HG02870 (cell line): ENCODE measurements at regions not wholly inside any gene's neighbourhood (a gene's known extent, or its start where the extent isn't known, plus 50 kb on each side); places are given as distances from the start of the nearest gene placed in this dataset.

Experiments
- ATAC-seq: cut with Tn5 transposase; IDR thresholded peaks from one replicate; pipeline ENCODE4 v1.9.1; 2021; ENCODE audit warnings: mild to moderate bottlenecking, moderate library complexity; ENCODE audit not compliant: unreplicated experiment

DNA sequence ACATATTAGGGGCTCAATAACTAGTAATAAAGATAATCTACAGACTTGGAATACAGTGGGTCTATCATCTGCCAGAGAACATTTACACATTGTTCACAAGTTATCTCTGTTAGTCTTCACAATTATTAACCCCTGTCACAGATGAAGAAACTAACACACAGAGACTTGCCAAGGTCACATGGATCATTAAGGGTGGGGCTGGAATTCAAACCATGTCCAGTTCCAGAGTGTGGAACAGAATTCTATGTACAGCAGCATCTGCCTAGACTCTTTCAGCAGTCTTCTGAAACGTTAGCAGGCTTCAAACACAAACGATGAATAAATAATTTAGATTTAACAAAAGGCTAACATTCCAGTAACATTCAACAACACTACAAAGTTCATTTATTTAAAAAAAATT lies 673.9 kb upstream of the NR2F2 start:
- ATAC-seq: no peak

DNA sequence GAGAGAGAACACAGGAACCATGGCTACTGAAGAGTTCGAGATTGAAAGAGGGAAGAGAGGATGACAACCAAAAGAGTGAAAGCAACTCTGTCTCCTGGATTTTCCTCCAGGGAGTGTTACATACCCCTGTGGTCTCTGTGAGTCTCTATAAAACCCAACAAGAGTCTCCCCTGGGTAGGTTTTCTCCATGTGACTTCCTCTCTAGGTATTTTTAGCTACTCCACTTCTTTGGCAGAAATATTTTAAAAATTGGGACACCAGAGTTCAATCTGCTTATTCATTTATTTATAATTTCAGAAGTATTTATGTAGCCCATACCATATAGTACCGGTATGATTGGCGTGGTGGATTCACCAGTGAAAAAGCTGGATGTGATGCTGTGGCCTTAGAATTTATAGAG lies 671.7 kb upstream of the NR2F2 start:
- ATAC-seq: no peak

DNA sequence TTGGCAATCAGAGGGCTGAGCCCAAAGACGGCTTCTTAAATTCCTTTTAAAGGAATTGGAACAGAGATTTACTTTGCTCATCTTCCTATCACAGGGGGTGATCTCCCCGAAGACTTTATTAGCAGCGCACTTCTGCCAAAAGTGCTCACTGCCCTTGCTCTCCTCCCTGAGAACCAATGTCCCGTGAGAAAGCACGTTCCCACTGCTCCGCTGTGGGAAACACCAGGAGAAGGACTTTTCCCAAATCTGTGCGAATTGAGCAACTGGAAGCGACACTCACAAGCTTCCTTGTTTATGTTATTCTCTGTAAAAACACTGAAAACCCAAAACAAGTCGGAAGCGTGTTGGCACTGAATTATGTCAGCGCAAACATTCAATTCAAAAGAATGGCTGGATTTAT lies 670.8 kb upstream of the NR2F2 start:
- no peak for ATAC-seq

DNA sequence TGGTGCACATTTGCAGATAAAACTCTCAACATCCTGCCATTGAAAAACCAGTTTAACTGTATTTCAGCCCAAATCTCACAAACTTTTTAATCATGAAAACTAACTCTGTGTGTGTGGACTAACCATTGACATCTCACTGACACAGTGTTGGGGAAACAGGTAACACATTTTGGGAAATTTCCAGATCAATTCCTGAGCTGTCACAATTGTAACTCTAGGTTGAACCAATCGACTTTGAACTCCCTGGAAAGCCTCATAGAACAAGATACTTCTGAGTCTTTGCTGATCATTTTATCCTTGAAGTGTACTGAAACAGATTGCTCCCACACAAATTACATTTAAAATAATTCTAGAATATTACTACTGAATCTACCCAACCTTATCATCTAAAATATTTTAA lies 667.9 kb upstream of the NR2F2 start:
- no peak for ATAC-seq

DNA sequence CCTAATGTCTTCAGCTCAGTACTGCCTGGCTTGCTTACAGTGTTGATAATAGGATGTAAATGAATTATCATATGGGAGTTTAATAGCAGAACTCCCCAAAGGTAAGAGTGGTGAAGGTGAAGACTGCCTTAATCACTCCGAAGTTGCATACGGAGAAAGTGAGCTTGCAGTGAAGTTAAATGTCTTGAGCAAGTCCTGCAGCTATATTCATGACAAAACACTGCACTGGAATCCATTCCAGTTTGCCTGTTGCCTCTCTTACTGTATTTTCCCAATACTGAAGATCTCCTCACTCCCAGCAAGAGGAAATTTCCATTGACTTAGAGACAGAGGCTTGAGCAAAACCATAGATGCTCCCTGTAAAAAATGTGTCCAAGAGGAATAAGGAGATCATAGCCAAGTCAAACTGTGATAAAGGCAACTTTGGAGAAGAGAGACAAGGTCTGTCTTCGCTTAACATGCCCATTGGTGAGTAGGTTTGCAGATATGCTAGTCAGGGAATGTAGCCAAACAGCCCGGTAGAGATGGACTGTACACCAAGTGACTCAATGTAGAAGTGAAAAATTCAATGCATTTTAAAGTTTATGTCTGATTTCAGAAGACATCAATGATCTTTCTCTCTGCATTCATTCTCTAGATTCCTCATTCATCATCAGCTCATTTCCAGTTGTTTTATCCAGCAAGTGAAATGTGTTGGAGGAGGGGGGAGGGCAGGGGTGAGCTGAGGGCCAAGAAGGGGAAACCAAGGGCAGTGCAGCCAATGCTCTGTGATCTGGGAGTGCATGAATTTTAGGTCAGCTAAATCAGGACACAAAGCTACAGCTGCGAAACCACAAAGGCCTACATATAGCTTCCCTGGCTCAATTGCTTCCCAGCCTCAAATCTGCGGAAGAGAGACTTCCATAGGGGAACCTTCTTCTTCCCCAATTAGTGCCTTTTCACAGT lies 667.1 kb upstream of the NR2F2 start:
- no peak for ATAC-seq

DNA sequence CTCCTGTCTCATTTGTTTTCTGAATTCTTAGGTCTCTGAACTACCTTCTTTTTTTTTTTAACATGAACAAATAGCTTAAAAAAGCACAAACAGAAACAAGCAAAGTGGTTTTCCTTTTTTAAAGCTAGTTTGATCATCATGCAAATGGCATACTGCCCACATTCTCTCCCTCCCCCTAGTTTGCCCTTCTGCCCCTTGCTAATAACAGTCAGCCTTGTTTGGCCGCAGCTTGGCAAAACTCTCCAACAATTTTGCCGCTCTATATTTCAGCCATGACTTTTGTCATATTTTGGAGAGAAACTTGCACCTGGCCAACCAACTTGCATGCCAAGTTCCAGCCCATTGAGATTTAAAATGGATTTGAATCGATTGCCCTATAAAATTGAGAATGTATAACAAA lies 666.0 kb upstream of the NR2F2 start:
- ATAC-seq: no peak

DNA sequence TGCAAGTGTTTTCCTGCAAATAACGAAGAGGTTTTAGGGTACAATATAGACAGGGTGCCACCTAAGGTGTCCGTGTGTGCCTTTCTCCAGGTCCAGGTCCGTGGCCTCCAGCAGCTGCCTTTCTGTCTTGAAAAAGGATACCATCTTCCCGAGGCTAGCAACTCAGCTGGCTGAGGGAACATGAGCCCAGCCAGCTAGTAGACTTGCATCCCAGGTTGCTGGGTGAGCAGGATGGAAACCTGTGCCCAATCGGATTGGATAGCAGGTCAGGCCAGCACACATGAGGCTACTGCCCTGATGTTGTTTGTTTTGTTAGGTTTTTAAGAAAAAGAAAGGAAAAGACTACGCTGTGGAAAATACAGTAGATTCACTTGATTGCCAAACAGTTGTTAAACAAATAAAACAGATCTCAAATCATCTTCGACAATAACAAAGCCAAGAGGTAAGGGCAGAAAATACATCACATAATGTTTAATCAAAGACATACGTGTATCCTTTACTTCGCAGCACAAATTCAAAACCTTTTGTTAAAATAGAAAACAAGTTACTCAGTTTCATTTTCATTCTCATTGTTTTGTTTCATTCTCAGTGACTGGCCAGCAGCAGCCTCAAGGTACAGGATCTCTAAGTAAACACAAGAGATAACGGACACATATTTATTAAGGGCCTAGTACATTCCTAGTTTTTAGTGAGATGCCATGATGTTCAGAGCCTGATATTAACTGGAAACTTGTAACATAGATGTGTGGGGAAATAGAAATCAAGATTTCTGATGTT lies 661.2 kb upstream of the NR2F2 start:
- ATAC-seq: no peak

DNA sequence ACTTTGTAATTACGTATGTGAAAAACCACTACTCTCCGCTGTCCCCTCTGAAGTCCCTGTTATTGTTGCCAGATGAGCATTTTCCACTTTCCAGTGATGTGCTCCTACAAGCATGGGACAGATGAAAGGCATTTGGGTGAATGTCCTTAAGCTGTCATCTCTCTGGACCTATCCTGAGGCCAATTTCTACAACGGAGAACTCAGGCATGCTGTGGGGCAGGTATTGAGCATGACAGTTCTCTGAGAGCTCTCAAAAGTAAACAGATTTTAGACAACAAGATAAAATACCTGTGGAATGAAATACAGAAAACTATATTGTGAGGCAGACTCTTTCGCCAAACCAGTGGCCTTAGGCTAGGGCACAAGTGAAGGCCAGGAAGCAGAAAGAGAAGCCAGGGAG lies 656.5 kb upstream of the NR2F2 start:
- ATAC-seq: no peak

DNA sequence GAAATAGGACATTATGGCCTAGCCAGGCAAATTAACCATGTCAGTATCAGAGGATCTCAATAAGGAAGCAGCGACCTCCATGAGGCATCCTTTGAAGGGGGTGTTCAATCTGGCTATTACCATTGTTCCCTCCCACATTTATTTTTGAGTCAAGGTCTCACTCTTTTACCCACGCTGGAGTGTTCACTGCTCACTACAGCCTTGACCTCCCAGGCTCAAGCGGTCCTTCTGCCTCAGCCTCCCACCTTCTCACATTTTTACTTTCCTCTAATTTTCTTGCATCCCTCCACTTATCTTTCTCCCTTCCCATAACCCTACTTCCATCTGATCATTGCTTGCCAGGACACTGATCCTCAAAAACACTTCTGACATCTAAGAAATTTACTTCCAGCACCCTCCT lies 654.0 kb upstream of the NR2F2 start:
- no peak for ATAC-seq

DNA sequence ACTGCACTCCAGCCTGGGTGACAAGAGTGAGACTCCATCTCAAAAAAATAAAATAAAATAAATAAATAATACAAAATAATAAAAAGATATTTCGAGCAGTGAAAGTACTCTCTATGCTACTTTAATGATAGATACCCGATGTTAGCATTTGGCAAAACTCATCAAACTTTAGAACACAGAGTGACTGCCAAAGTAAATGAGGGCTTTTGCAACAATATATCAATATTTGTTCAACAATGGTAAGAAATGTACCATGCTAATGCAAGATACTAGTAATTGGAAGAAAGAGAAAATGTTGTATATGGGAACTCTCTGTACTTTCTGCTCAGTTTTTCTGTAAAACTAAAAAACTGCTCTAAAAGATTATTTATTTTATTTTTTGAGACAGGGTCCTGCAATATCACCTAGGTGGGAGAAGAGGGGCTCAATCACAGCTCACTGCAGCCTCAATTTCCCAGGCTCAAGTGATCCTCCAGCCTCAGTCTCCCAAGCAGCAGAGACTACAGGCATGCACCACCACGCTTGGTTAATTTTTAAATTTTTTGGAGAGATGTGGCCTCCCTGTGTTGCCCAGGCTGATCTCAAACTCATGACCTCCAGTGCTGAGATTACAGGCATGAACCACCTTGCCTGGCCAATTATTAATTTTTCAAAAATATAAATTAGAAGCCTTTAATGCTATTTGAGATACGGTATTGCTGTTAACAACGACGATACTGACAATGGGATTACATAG lies 650.5 kb upstream of the NR2F2 start:
- ATAC-seq: no peak

DNA sequence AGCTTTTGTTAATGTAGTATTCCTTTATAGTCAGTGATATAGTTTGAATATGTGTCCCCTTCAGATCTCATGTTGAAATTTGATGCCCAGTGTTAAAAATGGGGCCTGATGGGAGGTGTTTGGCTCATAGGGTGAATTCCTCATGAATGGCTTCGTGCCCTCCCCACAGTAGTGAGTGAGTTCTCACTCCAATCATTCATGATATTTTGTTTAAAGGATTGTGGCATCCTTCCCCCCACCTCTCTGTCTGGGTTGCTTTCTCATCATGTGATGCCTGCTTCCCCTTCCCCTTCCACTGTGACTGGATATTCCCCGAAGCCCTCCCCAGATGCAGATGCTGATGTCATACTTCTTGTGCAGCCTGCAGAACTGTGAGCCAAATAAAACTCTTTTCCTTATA lies 649.8 kb upstream of the NR2F2 start:
- no peak for ATAC-seq

DNA sequence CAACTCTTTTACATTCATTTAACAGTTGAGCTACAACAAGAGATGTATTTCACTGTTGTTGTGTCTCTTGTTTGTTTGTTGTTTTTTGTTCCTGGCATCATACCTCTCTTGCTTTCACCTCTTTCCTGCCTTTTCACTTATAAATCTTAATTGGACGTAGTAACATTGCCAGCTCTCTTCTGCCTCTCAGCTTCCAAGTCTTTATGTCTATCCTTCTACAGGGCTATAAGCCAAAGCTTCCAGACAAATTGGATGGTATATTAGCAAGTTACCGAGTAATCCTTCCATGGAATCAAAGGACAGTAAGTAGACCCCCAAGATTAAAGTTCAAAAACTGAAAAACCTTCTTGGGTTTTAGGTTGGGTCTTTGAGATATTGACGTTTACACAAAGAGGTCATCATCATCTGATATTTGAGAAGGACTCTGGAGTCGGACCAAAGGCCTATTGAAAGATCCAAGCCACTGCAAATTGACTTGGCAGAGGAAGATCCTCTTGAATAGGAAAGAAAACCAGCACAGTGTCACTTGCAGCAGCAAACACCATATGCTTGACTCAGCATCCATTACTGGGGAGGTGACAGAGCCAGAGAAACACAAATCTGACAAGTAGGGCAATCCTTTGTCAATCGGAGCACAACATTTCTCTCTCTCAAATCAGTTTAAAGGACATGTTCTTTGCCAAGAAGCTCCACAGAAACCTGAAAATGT lies 648.5 kb upstream of the NR2F2 start:
- no peak for ATAC-seq

DNA sequence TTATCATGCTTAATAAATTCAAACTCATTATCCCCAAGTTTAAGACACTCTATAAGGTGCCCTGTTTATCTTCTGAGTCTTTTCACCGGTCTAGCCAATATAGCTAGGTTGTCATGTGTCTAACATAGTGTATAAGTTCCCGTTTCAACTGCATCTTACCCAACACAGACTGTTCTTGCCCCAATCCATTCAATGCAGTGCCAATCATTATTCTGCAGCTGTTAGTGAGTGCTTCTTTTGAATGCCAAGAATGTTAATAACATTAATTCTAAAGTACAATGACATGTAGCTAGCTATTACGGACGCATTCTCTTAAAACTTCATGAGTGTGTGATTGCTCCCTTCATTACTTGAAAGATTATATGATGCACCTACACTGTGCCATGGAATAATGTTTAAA lies 646.4 kb upstream of the NR2F2 start:
- no peak for ATAC-seq

DNA sequence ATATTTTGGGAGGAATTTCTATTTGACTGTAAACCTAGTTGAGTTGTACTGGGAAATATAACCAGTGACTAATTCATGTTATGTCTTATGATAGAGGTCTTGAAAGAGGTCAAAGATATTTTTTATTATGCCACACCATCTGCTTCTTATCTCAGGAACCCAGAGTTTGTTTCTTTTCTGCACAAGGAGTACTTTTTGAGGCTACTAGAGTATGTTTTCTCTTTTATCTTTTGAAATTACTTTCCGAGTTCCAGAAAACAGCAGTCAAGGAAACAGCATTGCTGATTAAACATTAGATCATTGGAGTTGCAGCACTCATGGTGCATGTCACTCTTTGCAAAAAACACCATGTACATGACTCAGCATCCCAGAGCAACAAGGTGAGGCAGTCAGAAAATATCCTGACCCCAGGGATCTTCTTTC lies 645.8 kb upstream of the NR2F2 start:
- no peak for ATAC-seq

DNA sequence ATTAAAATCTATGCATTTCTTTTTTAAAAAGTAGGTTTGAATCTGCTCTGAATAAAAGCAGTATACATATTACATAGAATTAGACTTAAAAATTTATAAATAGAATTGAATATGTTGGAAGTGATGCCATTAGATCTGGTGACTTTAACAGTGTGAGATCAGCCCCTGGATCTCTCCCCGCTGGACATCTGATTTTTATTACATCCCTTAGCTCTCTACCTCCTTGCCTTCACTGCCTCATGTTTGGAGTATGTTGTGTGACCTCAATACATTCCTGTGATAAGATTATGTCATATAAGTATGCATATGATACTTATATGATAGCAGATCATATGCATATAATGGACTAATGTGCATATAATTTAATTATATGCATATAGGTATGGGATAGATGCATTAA lies 643.4 kb upstream of the NR2F2 start:
- no peak for ATAC-seq

DNA sequence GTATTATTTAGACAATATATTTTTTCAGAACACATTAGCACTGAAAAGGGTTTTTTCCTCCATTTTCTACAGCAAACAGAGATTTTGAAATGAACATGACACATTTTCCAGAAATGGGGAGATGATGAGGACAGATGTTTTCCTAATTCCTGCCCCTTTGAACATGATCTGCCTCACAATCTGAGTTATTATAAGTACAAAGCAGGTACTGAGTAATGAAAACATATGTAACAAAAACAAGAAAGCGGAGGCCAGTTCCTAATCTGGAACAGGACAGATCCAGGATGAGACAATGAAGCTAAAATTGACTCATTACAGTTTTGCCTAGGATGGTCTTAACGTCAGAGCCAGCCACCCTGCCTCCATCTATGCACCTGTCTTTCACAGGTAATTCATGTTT lies 642.8 kb upstream of the NR2F2 start:
- ATAC-seq: no peak

DNA sequence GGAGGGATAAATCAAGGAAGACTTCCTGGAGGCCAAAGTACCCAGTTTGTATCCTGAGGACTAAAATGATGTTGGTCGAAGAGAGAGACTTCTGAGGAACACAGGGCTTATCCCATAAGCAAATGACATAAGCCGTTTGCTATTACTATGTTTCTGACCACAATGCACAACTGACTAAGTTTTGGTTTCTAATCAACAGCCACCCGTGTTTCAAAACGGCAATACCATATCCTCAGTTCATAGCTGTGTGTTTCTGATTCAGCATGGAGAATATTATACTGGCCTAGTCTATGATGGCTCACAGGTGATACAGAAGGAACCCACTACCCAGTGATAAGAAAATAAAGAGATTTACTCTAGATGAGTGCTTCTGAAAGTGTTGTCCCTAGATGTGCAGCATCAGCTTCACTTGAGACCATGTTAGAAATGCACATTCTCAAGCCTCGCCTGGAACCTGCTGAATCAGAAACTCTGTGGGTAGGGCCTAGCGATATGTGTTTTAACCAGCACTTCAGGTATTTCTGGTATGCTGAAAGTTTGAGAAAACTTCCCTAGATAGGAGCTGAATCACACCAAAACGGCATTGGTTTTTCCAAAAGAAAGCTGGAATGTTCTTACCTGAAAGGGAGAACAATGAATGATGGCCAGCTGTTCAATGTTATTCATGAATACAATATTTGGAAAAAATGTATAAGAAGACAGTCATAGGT lies 639.7 kb upstream of the NR2F2 start:
- no peak for ATAC-seq

DNA sequence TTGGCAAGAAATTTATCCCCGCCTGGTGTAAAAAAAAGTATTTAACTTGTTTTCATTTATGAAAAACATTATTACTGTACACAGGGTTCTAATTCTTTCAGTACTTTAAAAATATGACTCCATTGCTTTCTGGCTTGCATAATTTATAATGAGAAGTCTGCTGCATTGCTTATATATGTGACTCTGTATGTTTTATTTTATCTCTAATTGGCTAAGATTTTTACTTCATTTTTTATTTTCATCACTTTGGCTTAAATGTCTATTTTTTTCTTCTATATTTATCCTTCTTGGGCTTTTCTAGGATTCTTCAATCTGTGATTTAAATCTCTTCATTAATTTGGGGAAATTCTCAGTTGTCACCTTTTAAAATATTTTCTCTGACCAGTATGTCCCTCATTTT lies 636.6 kb upstream of the NR2F2 start:
- no peak for ATAC-seq

DNA sequence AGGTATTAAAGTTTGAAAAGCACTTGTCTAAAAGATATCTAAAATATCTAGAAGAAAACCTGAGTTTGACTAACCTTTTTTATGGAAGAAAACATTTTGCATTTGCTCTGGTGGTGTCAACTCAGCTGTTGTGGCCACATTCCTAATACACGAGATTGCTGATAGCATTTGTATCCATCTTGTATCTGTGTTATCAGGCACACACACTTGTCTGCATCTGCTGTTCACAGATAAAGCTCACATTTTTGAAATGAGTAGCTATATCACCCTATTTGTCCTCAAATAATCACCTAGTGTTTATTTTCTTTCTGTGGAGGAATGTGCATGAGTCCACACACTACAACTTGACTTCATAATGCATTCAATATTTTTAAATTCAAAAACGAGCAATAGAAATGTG lies 632.3 kb upstream of the NR2F2 start:
- no peak for ATAC-seq

DNA sequence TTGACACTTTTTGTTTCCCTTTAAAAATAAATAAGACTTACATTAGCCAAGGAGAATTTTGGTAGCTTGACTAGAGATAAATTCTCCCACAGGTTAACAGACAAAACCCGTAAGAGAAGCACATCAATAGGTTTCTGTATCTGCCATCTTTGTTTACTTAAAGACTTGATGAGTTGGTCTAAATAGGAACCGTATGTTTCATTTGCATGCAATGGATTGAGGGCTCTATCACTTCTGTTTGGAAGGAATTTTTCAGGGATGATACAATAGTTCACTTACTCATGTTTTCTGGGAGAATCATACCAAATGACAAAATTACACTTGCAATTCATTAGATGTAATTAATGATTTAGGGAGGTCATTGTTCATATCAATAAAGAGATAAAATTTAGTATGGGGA lies 631.5 kb upstream of the NR2F2 start:
- ATAC-seq: no peak
